Neural cell (in vitro differentiated cells): ENCODE measurements at regions not wholly inside any gene's neighbourhood (a gene's known extent, or its start where the extent isn't known, plus 50 kb on each side); places are given as distances from the start of the nearest gene placed in this dataset.

Experiments
- H2AFZ ChIP-seq: fragments of 200-600, 300-800 bp; sonication (generic), shearing (Covaris generic); 2 replicates; pipeline ENCODE4 v1.6.0; 2014; ENCODE audit warnings: low read depth, mild to moderate bottlenecking, antibody characterized with exemption, low read length, moderate library complexity
- H3F3A ChIP-seq: fragments of 200-600 bp; shearing (Covaris generic); 2 replicates; pipeline ENCODE4 v1.6.1; 2016; ENCODE audit warnings: mild to moderate bottlenecking, moderate library complexity, mixed read lengths, antibody characterized with exemption, low read length; ENCODE audit not compliant: insufficient read depth, poor library complexity, severe bottlenecking
- H3K27ac ChIP-seq: fragments of 200-600, 300-800 bp; sonication (generic), shearing (Covaris generic); 2 replicates; pipeline ENCODE4 v1.5.1; 2014; ENCODE audit warnings: mild to moderate bottlenecking, low read length, moderate library complexity
- H3K27me3 ChIP-seq: fragments of 300-800, 200-600 bp; sonication (generic), shearing (Covaris generic); 2 replicates; pipeline ENCODE4 v1.6.0; 2014; ENCODE audit warnings: mild to moderate bottlenecking, low read depth, low read length, moderate library complexity; ENCODE audit not compliant: insufficient read depth
- H3K36me3 ChIP-seq: fragments of 300-800, 200-600 bp; sonication (generic), shearing (Covaris generic); 2 replicates; pipeline ENCODE4 v1.5.1; 2014; ENCODE audit warnings: mild to moderate bottlenecking, antibody characterized with exemption, low read length, moderate library complexity; ENCODE audit not compliant: insufficient read depth
- H3K4me2 ChIP-seq: fragments of 300-800, 200-600 bp; sonication (generic), shearing (Covaris generic); 2 replicates; pipeline ENCODE4 v1.6.0; 2014; ENCODE audit warnings: mild to moderate bottlenecking, low read length
- H3K4me3 ChIP-seq: fragments of 300-800, 200-600 bp; sonication (generic), shearing (Covaris generic); 2 replicates; pipeline ENCODE4 v1.5.1; 2014; ENCODE audit warnings: mild to moderate bottlenecking, low read length, moderate library complexity
- H3K79me2 ChIP-seq: fragments of 200-600 bp; shearing (Covaris generic); replicated peaks from 2 replicates; pipeline ENCODE4 v1.6.0; 2014; ENCODE audit warnings: mild to moderate bottlenecking, low read length, moderate library complexity; ENCODE audit not compliant: insufficient read depth
- H3K9ac ChIP-seq: fragments of 300-800, 200-600 bp; sonication (generic), shearing (Covaris generic); 2 replicates; pipeline ENCODE4 v1.6.1; 2016; ENCODE audit warnings: mild to moderate bottlenecking, low read length, mixed read lengths
- H3K9me2 ChIP-seq: fragments of 200-600 bp; shearing (Covaris generic); 2 replicates; pipeline ENCODE4 v1.6.1; 2016; ENCODE audit warnings: mild to moderate bottlenecking, low read length, mixed read lengths; ENCODE audit not compliant: insufficient read depth
- H3K9me3 ChIP-seq: fragments of 200-600, 300-800 bp; sonication (generic), shearing (Covaris generic); 2 replicates; pipeline ENCODE4 v1.6.1; 2016; ENCODE audit warnings: mild to moderate bottlenecking, mixed run types, low read length, moderate library complexity, mixed read lengths
- H4K20me1 ChIP-seq: fragments of 200-600 bp; shearing (Covaris generic); 2 replicates; pipeline ENCODE4 v1.6.1; 2016; ENCODE audit warnings: mild to moderate bottlenecking, mixed run types; ENCODE audit not compliant: insufficient read depth
- EP300 ChIP-seq: fragments of 450-650 bp; conservative IDR thresholded peaks from 2 replicates; pipeline ENCODE4 v1.6.1; 2014; ENCODE audit warnings: antibody characterized with exemption, mild to moderate bottlenecking, moderate library complexity; ENCODE audit not compliant: poor library complexity, severe bottlenecking
- EZH2 ChIP-seq: fragments of 200-600, 300-800 bp; shearing (Covaris generic), sonication (generic); IDR thresholded peaks from 2 replicates; pipeline ENCODE4 v1.6.1; 2014; ENCODE audit warnings: antibody characterized with exemption, low read length, borderline replicate concordance, mild to moderate bottlenecking; ENCODE audit not compliant: insufficient read depth, poor library complexity, severe bottlenecking
- MXI1 ChIP-seq: fragments of 450-650 bp; conservative IDR thresholded peaks from 2 replicates; pipeline ENCODE4 v1.6.1; 2014; ENCODE audit warnings: antibody characterized with exemption, mild to moderate bottlenecking; ENCODE audit not compliant: poor library complexity, severe bottlenecking
- POLR2AphosphoS5 ChIP-seq: IDR thresholded peaks from 2 replicates; pipeline ENCODE4 v1.6.1; 2012
- RAD21 ChIP-seq: fragments of 450-650 bp; conservative IDR thresholded peaks from 2 replicates; pipeline ENCODE4 v1.6.1; 2014; ENCODE audit warnings: antibody characterized with exemption, mild to moderate bottlenecking, moderate library complexity
- SMC3 ChIP-seq: fragments of 450-650 bp; conservative IDR thresholded peaks from 2 replicates; pipeline ENCODE4 v1.6.1; 2014; ENCODE audit warnings: antibody characterized with exemption, mild to moderate bottlenecking, moderate library complexity; ENCODE audit not compliant: poor library complexity
- TAF1 ChIP-seq: IDR thresholded peaks from 2 replicates; pipeline ENCODE4 v1.6.1; 2012; ENCODE audit warnings: low read depth
- TF ChIP-seq, protein P1 (sequence below): IDR thresholded peaks from 2 replicates; pipeline ENCODE4 v1.6.1; 2012; ENCODE audit warnings: borderline replicate concordance
- TF ChIP-seq, protein P2 (sequence below): fragments of 450-650 bp; IDR thresholded peaks from 2 replicates; pipeline ENCODE4 v1.5.1; 2014; ENCODE audit warnings: antibody characterized with exemption, mild to moderate bottlenecking, moderate library complexity; ENCODE audit not compliant: poor library complexity, severe bottlenecking

DNA sequence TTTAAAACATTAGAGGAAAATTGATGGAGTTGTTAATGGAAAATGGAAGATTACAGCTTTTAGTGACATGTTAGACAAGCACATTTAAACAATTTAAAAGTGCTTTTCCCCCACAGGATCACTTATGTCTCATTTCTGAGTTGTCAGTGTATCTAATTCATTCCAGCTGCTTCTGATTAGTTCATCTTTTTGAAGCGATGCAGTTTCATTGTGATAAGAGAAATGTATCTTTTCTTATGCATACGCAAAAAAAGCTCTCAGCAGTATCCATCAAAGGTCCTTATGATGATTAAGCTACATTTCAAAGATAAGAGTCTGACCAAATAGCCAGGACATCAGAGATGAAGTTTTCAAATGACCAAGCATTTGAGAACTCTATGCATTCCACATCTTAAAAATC is 572.6 kb upstream of the SYNCRIP start:
- H3F3A ChIP-seq = no peaks in the 10 kb centered on the region
- no peaks in the 10 kb centered on the region for H3K9me2 ChIP-seq
- H3K36me3 ChIP-seq = no peaks in the 10 kb centered on the region
- H4K20me1 ChIP-seq = no peaks in the 10 kb centered on the region
- TF ChIP-seq, protein P1, sequence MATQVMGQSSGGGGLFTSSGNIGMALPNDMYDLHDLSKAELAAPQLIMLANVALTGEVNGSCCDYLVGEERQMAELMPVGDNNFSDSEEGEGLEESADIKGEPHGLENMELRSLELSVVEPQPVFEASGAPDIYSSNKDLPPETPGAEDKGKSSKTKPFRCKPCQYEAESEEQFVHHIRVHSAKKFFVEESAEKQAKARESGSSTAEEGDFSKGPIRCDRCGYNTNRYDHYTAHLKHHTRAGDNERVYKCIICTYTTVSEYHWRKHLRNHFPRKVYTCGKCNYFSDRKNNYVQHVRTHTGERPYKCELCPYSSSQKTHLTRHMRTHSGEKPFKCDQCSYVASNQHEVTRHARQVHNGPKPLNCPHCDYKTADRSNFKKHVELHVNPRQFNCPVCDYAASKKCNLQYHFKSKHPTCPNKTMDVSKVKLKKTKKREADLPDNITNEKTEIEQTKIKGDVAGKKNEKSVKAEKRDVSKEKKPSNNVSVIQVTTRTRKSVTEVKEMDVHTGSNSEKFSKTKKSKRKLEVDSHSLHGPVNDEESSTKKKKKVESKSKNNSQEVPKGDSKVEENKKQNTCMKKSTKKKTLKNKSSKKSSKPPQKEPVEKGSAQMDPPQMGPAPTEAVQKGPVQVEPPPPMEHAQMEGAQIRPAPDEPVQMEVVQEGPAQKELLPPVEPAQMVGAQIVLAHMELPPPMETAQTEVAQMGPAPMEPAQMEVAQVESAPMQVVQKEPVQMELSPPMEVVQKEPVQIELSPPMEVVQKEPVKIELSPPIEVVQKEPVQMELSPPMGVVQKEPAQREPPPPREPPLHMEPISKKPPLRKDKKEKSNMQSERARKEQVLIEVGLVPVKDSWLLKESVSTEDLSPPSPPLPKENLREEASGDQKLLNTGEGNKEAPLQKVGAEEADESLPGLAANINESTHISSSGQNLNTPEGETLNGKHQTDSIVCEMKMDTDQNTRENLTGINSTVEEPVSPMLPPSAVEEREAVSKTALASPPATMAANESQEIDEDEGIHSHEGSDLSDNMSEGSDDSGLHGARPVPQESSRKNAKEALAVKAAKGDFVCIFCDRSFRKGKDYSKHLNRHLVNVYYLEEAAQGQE = peak; percentile 46
- TF ChIP-seq, protein P2, sequence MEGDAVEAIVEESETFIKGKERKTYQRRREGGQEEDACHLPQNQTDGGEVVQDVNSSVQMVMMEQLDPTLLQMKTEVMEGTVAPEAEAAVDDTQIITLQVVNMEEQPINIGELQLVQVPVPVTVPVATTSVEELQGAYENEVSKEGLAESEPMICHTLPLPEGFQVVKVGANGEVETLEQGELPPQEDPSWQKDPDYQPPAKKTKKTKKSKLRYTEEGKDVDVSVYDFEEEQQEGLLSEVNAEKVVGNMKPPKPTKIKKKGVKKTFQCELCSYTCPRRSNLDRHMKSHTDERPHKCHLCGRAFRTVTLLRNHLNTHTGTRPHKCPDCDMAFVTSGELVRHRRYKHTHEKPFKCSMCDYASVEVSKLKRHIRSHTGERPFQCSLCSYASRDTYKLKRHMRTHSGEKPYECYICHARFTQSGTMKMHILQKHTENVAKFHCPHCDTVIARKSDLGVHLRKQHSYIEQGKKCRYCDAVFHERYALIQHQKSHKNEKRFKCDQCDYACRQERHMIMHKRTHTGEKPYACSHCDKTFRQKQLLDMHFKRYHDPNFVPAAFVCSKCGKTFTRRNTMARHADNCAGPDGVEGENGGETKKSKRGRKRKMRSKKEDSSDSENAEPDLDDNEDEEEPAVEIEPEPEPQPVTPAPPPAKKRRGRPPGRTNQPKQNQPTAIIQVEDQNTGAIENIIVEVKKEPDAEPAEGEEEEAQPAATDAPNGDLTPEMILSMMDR = no peak
- peak; percentile 88 for TF ChIP-seq POLR2AphosphoS5
- TF ChIP-seq EP300 = peak; percentile 74
- no peaks in the 10 kb centered on the region for H3K27me3 ChIP-seq
- H3K9ac ChIP-seq = no peak overlapping the region
- no peak overlapping the region for H3K4me2 ChIP-seq
- no peaks in the 10 kb centered on the region for H3K9me3 ChIP-seq
- H3K79me2 ChIP-seq = no peaks in the 10 kb centered on the region
- H3K27ac ChIP-seq = no peak overlapping the region
- H2AFZ ChIP-seq = no peak overlapping the region
- no peak overlapping the region for H3K4me3 ChIP-seq

DNA sequence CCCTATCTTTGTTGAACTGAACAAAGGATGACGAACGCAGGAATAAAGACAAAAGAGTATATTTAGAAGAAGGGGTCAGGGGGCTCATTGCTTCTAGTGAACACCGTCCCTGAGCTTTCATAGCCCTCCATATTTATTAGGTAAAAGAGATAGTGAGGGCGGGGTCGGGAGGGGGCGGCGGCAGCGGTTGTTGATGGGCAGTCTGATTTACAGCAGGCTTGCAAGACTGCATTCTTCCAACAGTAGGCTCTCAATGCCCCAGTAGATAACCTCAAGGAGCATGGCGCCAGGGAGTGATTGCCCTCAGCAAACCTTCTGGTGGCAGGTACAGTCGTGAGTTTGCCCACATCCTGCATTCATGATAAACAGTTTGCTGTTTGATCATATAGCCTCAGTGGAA is 563.3 kb upstream of the SYNCRIP start:
- Histone ChIP-seq H3K9ac (no peak overlapping the region), H3K79me2 (no peaks in the 10 kb centered on the region), H3K4me2 (no peak overlapping the region), H3K4me3 (no peak overlapping the region), H3K9me3 (no peaks in the 10 kb centered on the region), H3F3A (no peaks in the 10 kb centered on the region), H3K9me2 (no peaks in the 10 kb centered on the region), H3K27me3 (no peaks in the 10 kb centered on the region), H3K36me3 (no peaks in the 10 kb centered on the region), H2AFZ (no peak overlapping the region), H3K27ac (no peak overlapping the region), H4K20me1 (no peaks in the 10 kb centered on the region)
- TF ChIP-seq MXI1 (no peak), EP300 (no peak), EZH2 (no peak), TAF1 (no peak), POLR2AphosphoS5 (no peak), RAD21 (no peak), SMC3 (no peak)
- TF ChIP-seq, protein P1 = no peak
- TF ChIP-seq, protein P2 = no peak
